Endothelial cell (in vitro differentiated cells): ENCODE measurements at regions not wholly inside any gene's neighbourhood (a gene's known extent, or its start where the extent isn't known, plus 50 kb on each side); places are given as distances from the start of the nearest gene placed in this dataset.

Experiments used
- DNase-seq: peaks from one replicate; pipeline ENCODE4 v3.0.0; 2021; ENCODE audit warnings: low spot score
- H3K27ac Mint-ChIP-seq: one replicate; pipeline ENCODE4 v1.8.0; 2021; ENCODE audit warnings: mixed read lengths, inconsistent platforms; ENCODE audit not compliant: unreplicated experiment
- H3K27me3 Mint-ChIP-seq: one replicate; pipeline ENCODE4 v1.8.0; 2021; ENCODE audit warnings: mild to moderate bottlenecking, moderate library complexity, mixed read lengths, inconsistent platforms; ENCODE audit not compliant: unreplicated experiment
- H3K36me3 Mint-ChIP-seq: one replicate; pipeline ENCODE4 v1.8.0; 2021; ENCODE audit warnings: mild to moderate bottlenecking, low read depth, mixed read lengths, inconsistent platforms; ENCODE audit not compliant: unreplicated experiment
- H3K4me1 Mint-ChIP-seq: one replicate; pipeline ENCODE4 v1.8.0; 2021; ENCODE audit warnings: mild to moderate bottlenecking, mixed read lengths, inconsistent platforms; ENCODE audit not compliant: unreplicated experiment
- H3K4me3 Mint-ChIP-seq: one replicate; pipeline ENCODE4 v1.8.0; 2021; ENCODE audit warnings: mild to moderate bottlenecking, mixed read lengths, inconsistent platforms; ENCODE audit not compliant: unreplicated experiment
- H3K9me3 Mint-ChIP-seq: one replicate; pipeline ENCODE4 v1.8.0; 2021; ENCODE audit warnings: mixed read lengths, inconsistent platforms; ENCODE audit not compliant: unreplicated experiment
- CTCF ChIP-seq: fragments of 200-600 bp; sonication (generic); IDR thresholded peaks from one replicate; pipeline ENCODE4 v1.5.0; 2021; ENCODE audit warnings: antibody characterized with exemption; ENCODE audit not compliant: unreplicated experiment

- no peak for DNase-seq
- H3K4me1 Mint-ChIP-seq = no peaks in the 10 kb centered on the region
- H3K4me3 Mint-ChIP-seq = no peak overlapping the region
- peaks cover 3% of the 10 kb centered on the region for H3K27me3 Mint-ChIP-seq
- peaks cover 63% of the 10 kb centered on the region for H3K9me3 Mint-ChIP-seq
- H3K36me3 Mint-ChIP-seq = peaks cover 14% of the 10 kb centered on the region
- TF ChIP-seq CTCF = no peak
- no peak overlapping the region for H3K27ac Mint-ChIP-seq
Observed at GRCh38 chr12:126349383-126349782, 1284.1 kb downstream of the AACS start.

DNA sequence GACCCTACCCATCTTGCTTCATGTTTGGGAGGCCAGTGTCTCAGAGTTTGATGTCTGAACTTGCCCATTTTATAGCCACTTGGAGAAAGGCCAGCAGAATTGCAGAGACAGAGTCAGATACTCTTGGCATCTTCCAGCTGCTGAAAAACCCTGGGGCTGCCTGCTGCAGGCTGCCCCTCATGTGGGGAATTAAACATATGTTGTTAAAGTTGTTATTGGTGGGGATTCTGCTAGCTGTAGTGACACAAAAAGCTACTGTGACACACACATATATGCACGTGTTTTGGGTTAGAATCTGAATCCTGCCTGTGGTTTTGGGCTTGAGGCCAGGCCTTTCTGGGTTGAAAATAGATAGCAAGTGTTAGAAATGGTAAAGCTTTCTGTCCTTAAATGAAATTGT is 1288.4 kb downstream of the AACS start:
- H3K27ac Mint-ChIP-seq = no peak overlapping the region
- H3K36me3 Mint-ChIP-seq = peaks cover 9% of the 10 kb centered on the region
- peaks cover 3% of the 10 kb centered on the region for H3K27me3 Mint-ChIP-seq
- no peaks in the 10 kb centered on the region for H3K4me1 Mint-ChIP-seq
- TF ChIP-seq CTCF = no peak
- no peak overlapping the region for H3K4me3 Mint-ChIP-seq
- peaks cover 48% of the 10 kb centered on the region for H3K9me3 Mint-ChIP-seq
- DNase-seq = no peak

DNA sequence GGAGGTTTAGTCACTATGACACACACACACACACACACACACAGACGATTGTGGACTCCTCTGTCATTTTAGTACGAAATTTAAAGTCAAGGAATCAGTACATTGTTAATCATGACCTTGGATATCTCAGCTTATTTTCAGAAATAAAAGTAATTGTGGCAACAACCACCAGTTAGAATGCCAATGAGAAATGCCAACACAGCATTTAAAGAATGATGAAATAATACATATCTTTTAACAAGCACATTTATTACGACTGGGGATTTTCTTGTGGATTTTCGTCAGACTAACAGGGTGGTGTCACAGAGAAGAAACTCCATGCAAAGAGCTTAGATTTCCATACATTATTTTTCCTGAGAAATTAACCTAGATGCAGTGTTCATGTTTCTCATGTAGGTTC is 1289.4 kb downstream of the AACS start:
- H3K4me3 Mint-ChIP-seq = no peak overlapping the region
- H3K9me3 Mint-ChIP-seq = peaks cover 41% of the 10 kb centered on the region
- no peak overlapping the region for H3K27ac Mint-ChIP-seq
- no peak for DNase-seq
- H3K36me3 Mint-ChIP-seq = peaks cover 9% of the 10 kb centered on the region
- no peaks in the 10 kb centered on the region for H3K4me1 Mint-ChIP-seq
- no peak for TF ChIP-seq CTCF
- peaks cover 3% of the 10 kb centered on the region for H3K27me3 Mint-ChIP-seq

GRCh38 chr12:126355346-126355745 is 1290.1 kb downstream of the AACS start:
- H3K27ac Mint-ChIP-seq = no peak overlapping the region
- H3K4me3 Mint-ChIP-seq = no peak overlapping the region
- H3K36me3 Mint-ChIP-seq = peaks cover 12% of the 10 kb centered on the region
- DNase-seq = no peak
- H3K4me1 Mint-ChIP-seq = no peaks in the 10 kb centered on the region
- peaks cover 3% of the 10 kb centered on the region for H3K27me3 Mint-ChIP-seq
- H3K9me3 Mint-ChIP-seq = peaks cover 46% of the 10 kb centered on the region
- TF ChIP-seq CTCF = no peak

DNA sequence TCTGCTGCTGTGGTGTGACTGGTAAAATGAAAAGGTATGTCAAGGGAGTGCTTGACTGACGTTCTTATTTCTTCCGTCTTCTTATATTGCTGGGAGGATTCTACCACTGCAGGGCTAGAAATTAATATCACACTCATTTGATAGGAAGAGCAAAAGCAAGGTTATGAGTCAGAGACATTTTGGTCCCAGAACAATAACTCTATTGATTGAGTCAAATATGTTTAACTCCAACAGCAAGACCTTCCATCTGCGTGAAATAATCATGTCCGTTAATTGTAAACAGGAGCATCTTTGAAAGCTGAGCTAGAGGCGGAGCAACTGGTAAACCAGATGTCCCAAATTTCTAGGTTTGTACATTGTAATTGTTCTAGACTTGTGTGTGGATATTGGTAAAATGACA is 1293.6 kb downstream of the AACS start:
- no peak for DNase-seq
- no peaks in the 10 kb centered on the region for H3K4me1 Mint-ChIP-seq
- no peak overlapping the region for H3K4me3 Mint-ChIP-seq
- no peak overlapping the region for H3K27ac Mint-ChIP-seq
- H3K9me3 Mint-ChIP-seq = peaks cover 33% of the 10 kb centered on the region
- TF ChIP-seq CTCF = no peak
- peaks cover 11% of the 10 kb centered on the region for H3K36me3 Mint-ChIP-seq
- peaks cover 10% of the 10 kb centered on the region for H3K27me3 Mint-ChIP-seq
